Natural killer cell (primary cell): ENCODE measurements at regions not wholly inside any gene's neighbourhood (a gene's known extent, or its start where the extent isn't known, plus 50 kb on each side); places are given as distances from the start of the nearest gene placed in this dataset.

Experiments
- ATAC-seq, 3 donors: fragments of 150-1000 bp in 2 of 3; fragments of 200-7000 bp in 1 of 3; cut with Tn5 transposase; 1 replicate in 1 of 3; 2 replicates in 2 of 3; pipeline ENCODE4 v1.10.0; 2021; ENCODE audit warnings: mild to moderate bottlenecking in 2 of 3, moderate library complexity in 2 of 3
- DNase-seq, 2 donors: peaks; one replicate each; pipeline versions ENCODE4 v3.0.0 to v3.0.0-alpha.2; 2013 to 2021; ENCODE audit warnings: mixed read lengths in 1 of 2
- H3K27ac ChIP-seq: one replicate; pipeline ENCODE4 v1.5.1; 2013; ENCODE audit warnings: mild to moderate bottlenecking, low read length
- H3K27me3 ChIP-seq: one replicate; pipeline ENCODE4 v1.6.1; 2013; ENCODE audit warnings: low read length; ENCODE audit not compliant: control insufficient read depth, insufficient read depth
- H3K36me3 ChIP-seq: one replicate; pipeline ENCODE4 v1.6.1; 2013; ENCODE audit warnings: low read length; ENCODE audit not compliant: control insufficient read depth, insufficient read depth
- H3K4me1 ChIP-seq: one replicate; pipeline ENCODE4 v1.6.1; 2013; ENCODE audit warnings: low read length; ENCODE audit not compliant: control insufficient read depth, insufficient read depth
- H3K4me3 ChIP-seq: one replicate; pipeline ENCODE4 v1.5.1; 2013; ENCODE audit warnings: low read length
- H3K9me3 ChIP-seq: one replicate; pipeline ENCODE4 v1.6.1; 2013; ENCODE audit warnings: low read length; ENCODE audit not compliant: control insufficient read depth, insufficient read depth
- H3K27ac Mint-ChIP-seq, 2 donors: one replicate each; pipeline ENCODE4 v1.8.0; 2022; ENCODE audit warnings: mild to moderate bottlenecking in 2 of 2, mixed read lengths in 2 of 2, moderate library complexity in 1 of 2
- H3K27me3 Mint-ChIP-seq, 2 donors: one replicate each; pipeline ENCODE4 v1.8.0; 2022; ENCODE audit warnings: low read depth in 2 of 2, mixed read lengths in 2 of 2
- H3K36me3 Mint-ChIP-seq: one replicate; pipeline ENCODE4 v1.8.0; 2022; ENCODE audit warnings: mixed read lengths
- H3K4me1 Mint-ChIP-seq, 2 donors: one replicate each; pipeline ENCODE4 v1.8.0; 2022; ENCODE audit warnings: mixed read lengths in 2 of 2
- H3K4me3 Mint-ChIP-seq: one replicate; pipeline ENCODE4 v1.8.0; 2022; ENCODE audit warnings: mild to moderate bottlenecking, moderate library complexity, mixed read lengths
- H3K9me3 Mint-ChIP-seq, 2 donors: one replicate each; pipeline ENCODE4 v1.8.0; 2022; ENCODE audit warnings: mixed read lengths in 2 of 2
- CTCF ChIP-seq: fragments of 200-600 bp; IDR thresholded peaks from one replicate; pipeline ENCODE4 v1.8.0; 2022; ENCODE audit warnings: antibody characterized with exemption
- WGBS: methylation state at CpG from one replicate; pipeline ENCODE4 v1.1.7; 2013; ENCODE audit warnings: missing lambda C conversion rate; ENCODE audit not compliant: insufficient coverage; 5-methylcytosine and 5-hydroxymethylcytosine counted together
- intact Hi-C: fragments of 100-400 bp; cut with micrococcal nuclease; formaldehyde crosslinking; loops from one replicate; pipeline ENCODE4 v1.14.2; 2022

- no peaks in the 10 kb centered on the region for H3K4me1 Mint-ChIP-seq
- no peaks in the 10 kb centered on the region for H3K36me3 ChIP-seq
- no peaks in the 10 kb centered on the region for H3K36me3 Mint-ChIP-seq
- no peaks in the 10 kb centered on the region for H3K27me3 ChIP-seq
- no peak overlapping the region for H3K27ac Mint-ChIP-seq
- no peaks in the 10 kb centered on the region for H3K4me1 ChIP-seq
- WGBS = 99% methylated on average over 15 of the region's 16 CpGs
- no peak for ATAC-seq
- no peak overlapping the region for H3K27ac ChIP-seq
- no peak for DNase-seq
- no peak overlapping the region for H3K4me3 Mint-ChIP-seq
- H3K9me3 Mint-ChIP-seq = no peaks in the 10 kb centered on the region
- intact Hi-C loops = no loop called here
- no peak for TF ChIP-seq CTCF
- H3K27me3 Mint-ChIP-seq = no peaks in the 10 kb centered on the region
- no peaks in the 10 kb centered on the region for H3K9me3 ChIP-seq
- no peak overlapping the region for H3K4me3 ChIP-seq
Measured at GRCh38 chrY:7417946-7418345, 506.4 kb upstream of the AMELY start.

- no peaks in the 10 kb centered on the region for H3K4me1 Mint-ChIP-seq
- no peak overlapping the region for H3K4me3 ChIP-seq
- no peak for TF ChIP-seq CTCF
- ATAC-seq (no peak), DNase-seq (no peak)
- no peaks in the 10 kb centered on the region for H3K27me3 ChIP-seq
- 88% methylated on average over 2 of the region's 3 CpGs for WGBS
- no peaks in the 10 kb centered on the region for H3K27me3 Mint-ChIP-seq
- H3K27ac Mint-ChIP-seq = no peak overlapping the region
- intact Hi-C loops = no loop called here
- no peaks in the 10 kb centered on the region for H3K36me3 ChIP-seq
- H3K9me3 Mint-ChIP-seq = no peaks in the 10 kb centered on the region
- no peaks in the 10 kb centered on the region for H3K36me3 Mint-ChIP-seq
- H3K9me3 ChIP-seq = no peaks in the 10 kb centered on the region
- H3K4me3 Mint-ChIP-seq = no peak overlapping the region
- no peak overlapping the region for H3K27ac ChIP-seq
- no peaks in the 10 kb centered on the region for H3K4me1 ChIP-seq
Measured at GRCh38 chrY:7416406-7416805, 504.9 kb upstream of the AMELY start.

- ATAC-seq (no peak), DNase-seq (no peak)
- Mint-ChIP-seq H3K9me3 (no peaks in the 10 kb centered on the region), H3K4me3 (no peak overlapping the region), H3K27ac (no peak overlapping the region), H3K4me1 (no peaks in the 10 kb centered on the region), H3K27me3 (no peaks in the 10 kb centered on the region), H3K36me3 (no peaks in the 10 kb centered on the region)
- Histone ChIP-seq H3K9me3 (no peaks in the 10 kb centered on the region), H3K4me3 (no peak overlapping the region), H3K27ac (no peak overlapping the region), H3K36me3 (no peaks in the 10 kb centered on the region), H3K4me1 (no peaks in the 10 kb centered on the region), H3K27me3 (no peaks in the 10 kb centered on the region)
- WGBS = 96% methylated on average over 6 of the region's 7 CpGs
- no peak for TF ChIP-seq CTCF
- intact Hi-C loops = no loop called here
Measured at GRCh38 chrY:7415157-7415633, 503.6 kb upstream of the AMELY start.

- no peaks in the 10 kb centered on the region for H3K36me3 Mint-ChIP-seq
- Histone ChIP-seq H3K9me3 (peaks cover 24% of the 10 kb centered on the region), H3K27ac (no peak overlapping the region), H3K4me1 (no peaks in the 10 kb centered on the region), H3K27me3 (no peaks in the 10 kb centered on the region), H3K4me3 (no peak overlapping the region), H3K36me3 (no peaks in the 10 kb centered on the region)
- H3K4me1 Mint-ChIP-seq = no peaks in the 10 kb centered on the region
- ATAC-seq = no peak
- H3K27me3 Mint-ChIP-seq = no peaks in the 10 kb centered on the region
- no peak for DNase-seq
- no peak overlapping the region for H3K4me3 Mint-ChIP-seq
- intact Hi-C loops = no loop called here
- WGBS = 98% methylated on average over 4 of the region's 4 CpGs
- no peak for TF ChIP-seq CTCF
- H3K27ac Mint-ChIP-seq = no peak overlapping the region
- peaks cover 0 to 13% of the 10 kb centered on the region in 2 donors for H3K9me3 Mint-ChIP-seq
Measured at GRCh38 chrY:7390056-7390455, 478.5 kb upstream of the AMELY start.
